Activated CD8-positive, alpha-beta T cell treated with anti-CD3 and anti-CD28 coated beads, Interleukin-2, amount 10 ng/mL, durations not matched to agents 7 days and 5 days (primary cell): ENCODE measurements at regions not wholly inside any gene's neighbourhood (a gene's known extent, or its start where the extent isn't known, plus 50 kb on each side); places are given as distances from the start of the nearest gene placed in this dataset.
A peak's percentile ranks its signal among the peaks of the same experiment; 100 is the strongest.
"Not testable (repeated sequence)": the region's sequence is repeated elsewhere in the genome, so short reads cannot be mapped to it uniquely, and the experiment has no call there.

Source experiments
- ATAC-seq: fragments of 150-1000 bp; cut with Tn5 transposase; one replicate; pipeline ENCODE4 v1.10.0; 2021; ENCODE audit warnings: moderate library complexity
- CTCF ChIA-PET: fragments of 350-600 bp; sonication (Branson Sonifier 250); formaldehyde crosslinking; loops from one replicate; lab custom pipeline; 2021; ENCODE audit warnings: antibody characterized with exemption; lab: Charles Lee
- POLR2A ChIA-PET: fragments of 350-600 bp; sonication (Branson Sonifier 250); formaldehyde crosslinking; loops from one replicate; lab custom pipeline; 2021; ENCODE audit warnings: antibody characterized with exemption; lab: Charles Lee
- DNase-seq: peaks from one replicate; pipeline ENCODE4 v3.0.0-alpha.2; 2020
- H3K27ac Mint-ChIP-seq: one replicate; pipeline ENCODE4 v1.8.0; 2021; ENCODE audit warnings: mild to moderate bottlenecking, mixed read lengths
- H3K27me3 Mint-ChIP-seq: one replicate; pipeline ENCODE4 v1.8.0; 2021; ENCODE audit warnings: low read depth, mixed read lengths
- H3K36me3 Mint-ChIP-seq: one replicate; pipeline ENCODE4 v1.8.0; 2021; ENCODE audit warnings: low read depth, mixed read lengths
- H3K4me1 Mint-ChIP-seq: one replicate; pipeline ENCODE4 v1.8.0; 2021; ENCODE audit warnings: low read depth, mixed read lengths
- H3K4me3 Mint-ChIP-seq: one replicate; pipeline ENCODE4 v1.8.0; 2021; ENCODE audit warnings: mild to moderate bottlenecking, mixed read lengths
- H3K9me3 Mint-ChIP-seq: one replicate; pipeline ENCODE4 v1.8.0; 2022; ENCODE audit warnings: mixed read lengths; ENCODE audit not compliant: insufficient read depth

DNA sequence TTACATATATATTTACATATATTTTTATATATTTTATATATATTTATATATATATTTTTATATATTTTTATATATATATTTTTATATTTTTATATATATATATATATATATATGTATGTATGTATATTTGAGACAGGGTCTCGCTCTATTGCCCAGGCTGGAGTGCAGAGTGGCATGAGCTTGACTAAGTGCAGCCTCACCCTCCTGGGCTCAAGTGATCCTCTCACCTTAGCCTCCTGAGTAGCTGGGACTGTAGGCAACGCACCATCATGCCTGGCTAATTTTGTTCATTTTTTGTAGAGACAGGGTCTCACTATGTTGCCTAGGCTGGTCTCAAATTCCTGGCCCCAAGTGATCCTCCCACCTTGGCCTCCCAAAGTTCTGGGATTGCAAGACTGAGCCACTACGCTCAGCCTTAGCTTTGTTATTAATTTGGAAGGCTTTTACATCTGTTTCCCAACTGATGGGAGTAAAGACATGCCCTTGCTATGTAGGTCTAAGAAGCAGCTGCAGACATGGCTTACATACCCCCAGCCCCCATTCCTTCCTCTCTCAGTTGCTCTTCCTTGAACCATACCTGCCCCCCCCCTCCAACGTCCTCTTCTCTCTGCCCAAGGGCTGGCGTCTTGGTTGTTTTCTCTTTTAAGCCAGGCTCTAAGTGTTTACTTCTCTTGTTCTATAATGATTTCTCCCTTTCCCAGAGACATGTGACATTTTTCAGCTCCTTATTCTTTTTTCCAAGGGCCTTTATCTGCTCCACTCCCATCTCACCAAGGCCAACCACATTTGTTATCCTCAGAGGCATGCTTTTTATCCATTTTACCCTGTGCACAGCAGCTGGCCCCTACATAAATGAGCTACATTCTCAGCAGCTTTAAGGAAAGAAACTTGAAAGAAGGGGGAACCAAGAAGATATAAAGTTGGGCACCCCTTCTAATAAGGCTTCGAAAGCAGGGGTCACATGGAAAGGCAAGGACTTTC is 64.2 kb upstream of the ATF7IP2 start:
- DNase-seq, result peak; percentile 28
- POLR2A ChIA-PET, result interaction anchor here (1.2 kb wide), 1 partner anchor 65 kb away, joined by 5 read pairs; the partner anchor contains the start of gene ATF7IP2
- Mint-ChIP-seq H3K9me3 (peaks cover 5% of the 10 kb centered on the region), H3K27ac (no peak overlapping the region), H3K4me3 (no peak overlapping the region), H3K27me3 (no peaks in the 10 kb centered on the region), H3K4me1 (peaks cover 2% of the 10 kb centered on the region), H3K36me3 (no peaks in the 10 kb centered on the region)
- no peak for ATAC-seq
- CTCF ChIA-PET, result interaction anchor here (0.6 to 1.7 kb wide), 4 partner anchors 64 to 416 kb away, joined by 3 to 7 read pairs (median 4); partner anchors contain the start of gene ATF7IP2

DNA sequence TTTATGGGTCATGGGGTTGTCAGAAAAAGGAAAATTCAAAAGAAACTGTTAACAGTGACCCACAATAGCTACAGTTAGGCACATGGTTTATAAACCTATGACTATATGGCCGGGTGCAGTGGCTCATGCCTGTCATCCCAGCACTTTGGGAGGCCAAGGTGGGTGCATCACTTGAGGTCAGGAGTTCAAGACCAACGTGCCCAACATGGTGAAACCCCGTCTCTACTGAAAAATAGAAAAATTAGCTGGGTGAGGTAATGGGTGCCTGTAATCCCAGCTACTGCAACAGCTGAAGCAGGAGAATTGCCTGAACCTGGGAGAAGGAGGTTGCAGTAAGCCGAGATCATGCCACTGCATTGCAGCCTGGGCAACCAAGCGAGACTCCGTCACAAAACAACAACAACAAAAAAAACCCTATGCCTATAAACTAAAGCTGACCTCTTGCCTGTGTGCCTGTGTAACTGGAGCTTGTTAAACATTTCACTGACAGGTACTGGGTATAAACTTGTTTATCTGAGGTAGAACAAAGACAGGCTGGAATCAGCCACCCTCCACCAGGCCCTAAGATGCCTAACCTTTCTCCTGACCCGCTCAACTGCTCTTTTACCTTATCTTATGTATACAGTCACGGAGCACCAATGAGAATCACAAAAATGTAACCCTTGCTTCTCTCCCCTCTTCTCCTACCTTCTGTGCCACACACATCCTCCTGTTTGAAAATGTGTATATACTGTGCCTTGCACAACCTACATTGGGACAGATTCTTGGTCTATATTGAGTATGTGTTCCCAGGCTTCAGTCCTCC is 62.9 kb upstream of the ATF7IP2 start:
- POLR2A ChIA-PET, result interaction anchor here (0.6 kb wide), 1 partner anchor 63 kb away, joined by 3 read pairs; the partner anchor contains the start of gene ATF7IP2

DNA sequence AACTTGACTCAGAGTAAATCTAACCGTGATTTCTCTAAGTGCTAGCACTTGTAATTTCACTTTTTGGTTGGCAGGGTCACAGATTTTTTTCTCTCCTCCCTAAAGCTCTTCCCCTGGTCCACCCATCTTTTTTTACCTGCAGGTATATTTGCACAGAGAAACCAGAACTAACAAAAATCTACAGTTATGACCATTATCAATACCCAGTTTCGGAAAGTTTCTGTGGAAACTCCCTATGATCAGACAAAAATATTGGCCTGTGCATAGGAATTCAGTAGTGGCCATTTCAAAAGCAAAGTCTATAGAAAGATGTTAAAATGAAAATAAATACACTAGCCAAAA is 62.4 kb upstream of the ATF7IP2 start:
- Mint-ChIP-seq H3K9me3 (peaks cover 9% of the 10 kb centered on the region), H3K27ac (no peak overlapping the region), H3K4me3 (no peak overlapping the region), H3K36me3 (peaks cover 6% of the 10 kb centered on the region), H3K27me3 (no peaks in the 10 kb centered on the region), H3K4me1 (peaks cover 5% of the 10 kb centered on the region)
- ATAC-seq (no peak), DNase-seq (no peak)
- ChIA-PET CTCF (interaction anchor here (1.3 kb wide), 1 partner anchor 186 kb away, joined by 3 read pairs; no protein-coding TSS in a partner anchor), POLR2A (interaction anchor here (0.6 kb wide), 1 partner anchor 62 kb away, joined by 3 read pairs; the partner anchor contains the start of gene ATF7IP2)

More for the DNA sequence above, 62.9 kb upstream of the ATF7IP2 start:
- peaks cover 9% of the 10 kb centered on the region for H3K9me3 Mint-ChIP-seq
- CTCF ChIA-PET, result interaction anchor here (1.3 to 1.7 kb wide), 2 partner anchors 64 to 187 kb away, joined by 3 to 4 read pairs; partner anchors contain the start of gene ATF7IP2
- H3K27ac Mint-ChIP-seq, result no peak overlapping the region
- ATAC-seq, result no peak
- no peak overlapping the region for H3K4me3 Mint-ChIP-seq
- no peak for DNase-seq
- H3K27me3 Mint-ChIP-seq, result no peaks in the 10 kb centered on the region
- peaks cover 2% of the 10 kb centered on the region for H3K4me1 Mint-ChIP-seq
- peaks cover 4% of the 10 kb centered on the region for H3K36me3 Mint-ChIP-seq

DNA sequence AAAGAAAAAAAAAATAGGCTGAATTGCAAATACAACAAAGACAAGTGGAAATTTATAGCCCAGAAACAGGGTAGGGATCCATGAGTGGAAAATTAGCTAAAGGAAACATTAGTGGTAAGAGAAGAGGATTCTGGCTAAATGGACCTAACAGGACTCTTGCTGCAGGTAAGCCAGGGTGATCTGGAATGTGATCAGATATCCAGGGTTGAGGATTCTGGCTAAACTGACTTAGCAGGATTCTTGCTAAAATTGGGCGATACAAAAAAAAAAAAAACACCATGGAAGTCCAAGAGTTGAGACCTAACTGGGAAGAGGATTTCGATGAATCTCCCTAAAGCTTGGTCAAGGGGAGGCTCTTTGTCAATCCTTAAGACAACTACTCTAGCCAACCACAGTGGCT is 61.7 kb upstream of the ATF7IP2 start:
- H3K27me3 Mint-ChIP-seq, result no peaks in the 10 kb centered on the region
- H3K27ac Mint-ChIP-seq, result no peak overlapping the region
- ATAC-seq (no peak), DNase-seq (no peak)
- peaks cover 9% of the 10 kb centered on the region for H3K9me3 Mint-ChIP-seq
- H3K36me3 Mint-ChIP-seq, result peaks cover 6% of the 10 kb centered on the region
- POLR2A ChIA-PET, result no interaction called here
- CTCF ChIA-PET, result no interaction called here
- H3K4me1 Mint-ChIP-seq, result peaks cover 5% of the 10 kb centered on the region
- H3K4me3 Mint-ChIP-seq, result no peak overlapping the region

DNA sequence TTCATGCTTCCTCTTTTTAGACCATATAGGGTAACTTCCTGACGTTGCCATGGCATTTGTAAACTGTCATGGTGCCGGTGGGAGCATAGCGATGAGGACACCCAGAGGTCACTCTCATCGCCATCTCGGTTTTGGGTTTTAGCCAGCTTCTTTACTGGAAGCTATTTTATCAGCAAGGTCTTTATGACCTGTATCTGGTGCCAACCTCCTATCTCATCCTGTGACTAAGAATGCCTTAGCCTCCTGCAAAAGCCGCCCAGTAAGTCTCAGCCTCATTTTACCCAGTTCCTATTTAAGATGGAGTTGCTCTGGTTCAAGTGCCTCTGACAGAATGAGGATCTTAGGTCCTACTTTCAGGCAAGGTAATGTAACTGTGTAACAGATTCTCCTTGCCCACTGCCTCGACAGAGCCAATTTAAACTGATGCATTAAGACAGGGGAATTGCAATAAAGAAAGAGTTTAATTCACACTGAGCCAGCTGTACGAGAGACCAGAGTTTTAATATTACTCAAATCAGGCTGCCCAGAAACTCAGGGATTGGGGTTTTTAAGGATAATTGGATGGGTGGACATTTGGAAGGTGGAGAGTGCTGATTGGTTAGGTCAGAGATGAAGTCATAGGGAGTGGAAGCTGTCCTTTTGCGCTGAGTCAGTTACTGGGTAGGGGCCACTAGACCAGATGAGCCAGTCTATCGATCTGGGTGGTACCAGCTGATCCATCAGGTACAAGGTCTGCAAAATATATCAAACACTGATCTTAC is 59.9 kb upstream of the ATF7IP2 start:
- ChIA-PET POLR2A (interaction anchor here (1.2 kb wide), 1 partner anchor 60 kb away, joined by 6 read pairs; the partner anchor contains the start of gene ATF7IP2), CTCF (interaction anchor here (1.1 kb wide), 1 partner anchor 8 kb away, joined by 3 read pairs; no protein-coding TSS in a partner anchor)
- H3K27me3 Mint-ChIP-seq, result no peaks in the 10 kb centered on the region
- no peak overlapping the region for H3K27ac Mint-ChIP-seq
- H3K4me3 Mint-ChIP-seq, result no peak overlapping the region
- DNase-seq (no peak), ATAC-seq (no peak)
- H3K4me1 Mint-ChIP-seq, result peaks cover 21% of the 10 kb centered on the region
- H3K9me3 Mint-ChIP-seq, result peaks cover 9% of the 10 kb centered on the region
- peaks cover 9% of the 10 kb centered on the region for H3K36me3 Mint-ChIP-seq

DNA sequence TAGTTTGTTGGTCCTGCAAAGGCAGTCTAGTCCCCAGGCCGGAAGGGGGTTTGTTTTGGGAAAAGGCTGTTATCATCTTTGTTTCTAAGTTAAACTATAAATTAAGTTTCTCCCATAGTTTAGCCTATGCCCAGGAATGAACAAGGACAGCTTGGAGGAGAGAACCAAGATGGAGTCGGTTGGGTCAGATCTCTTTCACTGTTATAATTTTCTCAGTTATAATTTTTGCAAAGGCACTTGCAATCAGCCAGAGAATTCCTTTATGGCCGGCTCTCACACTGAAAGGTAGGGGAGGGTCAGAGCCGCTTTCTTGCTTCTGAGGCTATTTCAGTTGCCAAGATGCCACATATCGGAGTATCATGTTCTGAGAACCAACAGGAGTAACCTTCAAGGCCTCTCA is 59.2 kb upstream of the ATF7IP2 start:
- DNase-seq (no peak), ATAC-seq (no peak)
- peaks cover 9% of the 10 kb centered on the region for H3K36me3 Mint-ChIP-seq
- H3K27me3 Mint-ChIP-seq, result no peaks in the 10 kb centered on the region
- CTCF ChIA-PET, result interaction anchor here (1.1 kb wide), 1 partner anchor 8 kb away, joined by 3 read pairs; no protein-coding TSS in a partner anchor
- H3K27ac Mint-ChIP-seq, result no peak overlapping the region
- peaks cover 24% of the 10 kb centered on the region for H3K4me1 Mint-ChIP-seq
- POLR2A ChIA-PET, result no interaction called here
- H3K4me3 Mint-ChIP-seq, result no peak overlapping the region
- peaks cover 9% of the 10 kb centered on the region for H3K9me3 Mint-ChIP-seq

DNA sequence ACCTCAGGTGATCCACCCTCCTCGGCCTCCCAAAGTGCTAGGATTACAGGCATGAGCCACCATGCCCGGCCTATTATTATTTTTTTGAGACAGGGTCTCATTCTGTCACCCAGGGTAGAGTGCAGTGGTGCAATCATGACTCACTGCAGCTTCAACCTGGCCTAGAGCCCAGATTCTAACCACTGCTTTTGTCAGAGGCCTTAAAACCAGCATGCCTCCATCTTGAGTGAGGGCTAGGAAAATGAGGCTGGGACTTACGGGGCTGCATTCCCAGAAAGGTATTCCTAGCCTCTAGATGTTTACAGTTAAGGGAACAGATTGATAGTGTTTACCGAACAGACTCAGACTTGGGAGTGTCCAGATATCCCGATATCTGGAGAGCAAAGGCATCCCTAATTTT is 57.6 kb upstream of the ATF7IP2 start:
- H3K27me3 Mint-ChIP-seq, DNase-seq, CTCF ChIA-PET, ATAC-seq, H3K4me3 Mint-ChIP-seq, H3K9me3 Mint-ChIP-seq, POLR2A ChIA-PET, H3K36me3 Mint-ChIP-seq: not testable (repeated sequence)
- Mint-ChIP-seq H3K27ac (peak overlapping the region; percentile 57), H3K4me1 (peaks cover 36% of the 10 kb centered on the region)

DNA sequence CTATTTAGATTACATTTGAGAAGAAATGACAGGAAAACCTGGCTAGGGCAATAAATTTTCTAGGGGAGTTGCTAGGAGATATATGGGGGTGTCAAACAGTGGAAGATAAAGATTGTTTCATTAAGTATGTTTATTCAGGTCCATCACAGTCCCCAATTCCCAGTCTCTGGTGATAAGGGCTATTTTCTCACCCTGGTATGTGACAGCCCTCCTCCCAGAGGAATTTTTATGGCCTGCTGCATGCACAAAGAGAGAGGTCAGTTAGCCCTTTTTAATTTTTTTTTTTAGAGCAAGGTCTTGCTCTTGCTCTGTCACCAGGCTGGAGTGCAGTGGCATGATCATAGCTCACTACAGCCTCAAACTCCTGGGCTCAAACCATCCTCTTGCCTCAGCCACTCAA is 53.6 kb upstream of the ATF7IP2 start:
- ChIA-PET POLR2A (no interaction called here), CTCF (no interaction called here)
- no peak for ATAC-seq
- Mint-ChIP-seq H3K27ac (no peak overlapping the region), H3K4me3 (no peak overlapping the region), H3K9me3 (peaks cover 4% of the 10 kb centered on the region), H3K4me1 (peaks cover 43% of the 10 kb centered on the region), H3K36me3 (peaks cover 9% of the 10 kb centered on the region), H3K27me3 (no peaks in the 10 kb centered on the region)
- no peak for DNase-seq

DNA sequence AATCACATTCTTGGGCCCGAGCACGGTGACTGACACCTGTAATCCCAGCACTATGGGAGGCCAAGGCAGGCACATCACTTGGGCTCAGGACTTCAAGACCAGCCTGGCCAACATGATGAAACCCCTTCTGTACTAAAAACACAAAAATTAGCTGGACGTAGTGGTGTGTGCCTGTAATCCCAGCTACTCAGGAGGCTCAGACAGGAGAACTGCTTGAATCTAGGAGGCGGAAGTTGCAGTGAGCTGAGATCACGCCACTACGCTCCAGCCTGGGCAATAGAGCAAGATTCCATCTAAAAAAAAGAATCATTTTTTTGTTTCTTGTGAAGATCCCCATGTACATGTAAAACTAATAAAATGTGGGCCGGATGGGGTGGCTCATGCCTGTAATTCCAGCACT is 53.1 kb upstream of the ATF7IP2 start:
- Mint-ChIP-seq H3K27ac (no peak overlapping the region), H3K36me3 (peaks cover 5% of the 10 kb centered on the region), H3K4me1 (peaks cover 43% of the 10 kb centered on the region), H3K27me3 (no peaks in the 10 kb centered on the region), H3K9me3 (no peaks in the 10 kb centered on the region), H3K4me3 (no peak overlapping the region)
- ChIA-PET POLR2A (no interaction called here), CTCF (no interaction called here)
- DNase-seq (no peak), ATAC-seq (no peak)

DNA sequence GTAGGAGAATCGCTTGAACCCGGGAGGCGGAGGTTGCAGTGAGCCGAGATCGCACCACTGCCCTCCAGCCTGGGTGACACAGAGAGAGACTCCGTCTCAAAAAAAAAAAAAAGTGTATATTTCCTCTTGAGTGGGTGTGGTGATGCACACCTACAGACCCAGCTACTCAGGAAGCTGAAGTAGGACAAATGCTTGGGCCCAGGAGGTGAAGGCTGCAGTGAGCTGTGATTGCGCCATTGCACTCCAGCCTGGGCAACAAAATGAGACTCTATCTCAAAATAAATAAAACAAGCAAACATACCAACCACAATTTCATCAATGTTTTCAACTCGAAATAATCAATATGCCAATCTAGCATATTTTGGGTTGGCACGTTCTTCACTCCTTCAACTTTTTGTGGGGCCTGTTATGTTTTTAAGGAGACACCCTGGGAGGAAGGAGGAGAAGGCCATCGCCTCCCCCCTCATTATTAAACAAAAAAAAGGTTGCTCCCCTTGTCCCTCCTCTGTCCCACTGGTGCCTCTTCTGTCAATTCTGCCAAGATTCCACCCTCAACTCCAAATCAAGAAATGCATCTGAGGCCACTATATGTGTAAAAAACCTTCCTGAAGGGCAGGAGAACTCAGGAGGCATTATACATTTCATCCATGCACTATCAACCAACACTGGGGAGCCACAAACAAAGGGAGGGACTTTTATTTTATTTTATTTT is 52.4 kb upstream of the ATF7IP2 start:
- ChIA-PET CTCF (no interaction called here), POLR2A (no interaction called here)
- H3K27me3 Mint-ChIP-seq, result no peaks in the 10 kb centered on the region
- no peaks in the 10 kb centered on the region for H3K9me3 Mint-ChIP-seq
- peaks cover 40% of the 10 kb centered on the region for H3K4me1 Mint-ChIP-seq
- DNase-seq (no peak), ATAC-seq (no peak)
- no peak overlapping the region for H3K27ac Mint-ChIP-seq
- H3K4me3 Mint-ChIP-seq, result no peak overlapping the region
- peaks cover 3% of the 10 kb centered on the region for H3K36me3 Mint-ChIP-seq
